ENCODE measurements at regions not wholly inside any gene's neighbourhood (a gene's known extent, or its start where the extent isn't known, plus 50 kb on each side); places are given as distances from the start of the nearest gene placed in this dataset.

GRCh38 chr3:87834327-87834726 lies 224.5 kb downstream of the CGGBP1 start:
- TF ChIP-seq CTCF (IDR thresholded peaks at IDR 0.05; ENCODE audit: low read length) (no peak), EZH2 (optimal IDR thresholded peaks at IDR 0.05; ENCODE audit: low read depth, low read length) (no peak)
